Activated naive CD4-positive, alpha-beta T cell treated with anti-CD3 and anti-CD28 coated beads, Interleukin-2, amount 10 ng/mL, durations not matched to agents 7 days and 5 days (primary cell): ENCODE measurements at regions not wholly inside any gene's neighbourhood (a gene's known extent, or its start where the extent isn't known, plus 50 kb on each side); places are given as distances from the start of the nearest gene placed in this dataset.

Experiments used
- CTCF ChIA-PET: fragments of 350-600 bp; sonication (Branson Sonifier 250); formaldehyde crosslinking; loops from one replicate; lab custom pipeline; 2021; ENCODE audit warnings: antibody characterized with exemption; lab: Charles Lee
- DNase-seq: peaks from one replicate; pipeline ENCODE4 v3.0.0-alpha.2; 2020
- H3K27ac Mint-ChIP-seq: one replicate; pipeline ENCODE4 v1.8.0; 2021; ENCODE audit warnings: mild to moderate bottlenecking, moderate library complexity, mixed read lengths
- H3K27me3 Mint-ChIP-seq: one replicate; pipeline ENCODE4 v1.8.0; 2021; ENCODE audit warnings: mild to moderate bottlenecking, mixed read lengths
- H3K36me3 Mint-ChIP-seq: one replicate; pipeline ENCODE4 v1.8.0; 2021; ENCODE audit warnings: mixed read lengths
- H3K4me1 Mint-ChIP-seq: one replicate; pipeline ENCODE4 v1.8.0; 2021; ENCODE audit warnings: mixed read lengths
- H3K4me3 Mint-ChIP-seq: one replicate; pipeline ENCODE4 v1.8.0; 2021; ENCODE audit warnings: mild to moderate bottlenecking, moderate library complexity, mixed read lengths
- H3K9me3 Mint-ChIP-seq: one replicate; pipeline ENCODE4 v1.8.0; 2021; ENCODE audit warnings: mixed read lengths

- no peak for DNase-seq
- no peaks in the 10 kb centered on the region for H3K36me3 Mint-ChIP-seq
- no peaks in the 10 kb centered on the region for H3K9me3 Mint-ChIP-seq
- H3K27me3 Mint-ChIP-seq: no peaks in the 10 kb centered on the region
- CTCF ChIA-PET: no interaction called here
- H3K4me3 Mint-ChIP-seq: no peak overlapping the region
- H3K4me1 Mint-ChIP-seq: peaks cover 7% of the 10 kb centered on the region
- H3K27ac Mint-ChIP-seq: no peak overlapping the region
Observed at GRCh38 chr2:58866946-58867345, 625.8 kb upstream of the FANCL start.

- Mint-ChIP-seq H3K4me3 (no peak overlapping the region), H3K36me3 (no peaks in the 10 kb centered on the region), H3K9me3 (no peaks in the 10 kb centered on the region), H3K4me1 (peaks cover 7% of the 10 kb centered on the region), H3K27me3 (no peaks in the 10 kb centered on the region), H3K27ac (no peak overlapping the region)
- CTCF ChIA-PET: no interaction called here
- DNase-seq: no peak
Observed at GRCh38 chr2:58866527-58866926, 625.4 kb upstream of the FANCL start.

- CTCF ChIA-PET: no interaction called here
- Mint-ChIP-seq H3K27me3 (no peaks in the 10 kb centered on the region), H3K4me3 (no peak overlapping the region), H3K9me3 (no peaks in the 10 kb centered on the region), H3K36me3 (no peaks in the 10 kb centered on the region), H3K4me1 (peaks cover 7% of the 10 kb centered on the region), H3K27ac (no peak overlapping the region)
- no peak for DNase-seq
Observed at GRCh38 chr2:58866040-58866439, 624.9 kb upstream of the FANCL start.

- H3K9me3 Mint-ChIP-seq: no peaks in the 10 kb centered on the region
- DNase-seq: no peak
- H3K27ac Mint-ChIP-seq: no peak overlapping the region
- H3K36me3 Mint-ChIP-seq: no peaks in the 10 kb centered on the region
- H3K4me3 Mint-ChIP-seq: no peak overlapping the region
- peaks cover 7% of the 10 kb centered on the region for H3K4me1 Mint-ChIP-seq
- CTCF ChIA-PET: interaction anchor here (0.6 kb wide), 1 partner anchor 410 kb away, joined by 3 read pairs; no protein-coding TSS in a partner anchor
- no peaks in the 10 kb centered on the region for H3K27me3 Mint-ChIP-seq
Observed at GRCh38 chr2:58865436-58865835, 624.3 kb upstream of the FANCL start.

GRCh38 chr2:58862244-58862643 lies 621.1 kb upstream of the FANCL start:
- no peak overlapping the region for H3K4me3 Mint-ChIP-seq
- H3K9me3 Mint-ChIP-seq: no peaks in the 10 kb centered on the region
- no peaks in the 10 kb centered on the region for H3K36me3 Mint-ChIP-seq
- no peak overlapping the region for H3K27ac Mint-ChIP-seq
- DNase-seq: no peak
- H3K4me1 Mint-ChIP-seq: peaks cover 7% of the 10 kb centered on the region
- CTCF ChIA-PET: interaction anchor here (0.6 kb wide), 1 partner anchor 791 kb away, joined by 3 read pairs; no protein-coding TSS in a partner anchor
- H3K27me3 Mint-ChIP-seq: no peaks in the 10 kb centered on the region

- peaks cover under 1% of the 10 kb centered on the region for H3K4me1 Mint-ChIP-seq
- CTCF ChIA-PET: no interaction called here
- H3K27me3 Mint-ChIP-seq: no peaks in the 10 kb centered on the region
- H3K4me3 Mint-ChIP-seq: no peak overlapping the region
- H3K27ac Mint-ChIP-seq: no peak overlapping the region
- no peaks in the 10 kb centered on the region for H3K9me3 Mint-ChIP-seq
- DNase-seq: no peak
- H3K36me3 Mint-ChIP-seq: no peaks in the 10 kb centered on the region
Observed at GRCh38 chr2:58860586-58860985, 619.5 kb upstream of the FANCL start.

GRCh38 chr2:58856100-58856499 lies 615.0 kb upstream of the FANCL start:
- Mint-ChIP-seq H3K4me3 (no peak overlapping the region), H3K9me3 (no peaks in the 10 kb centered on the region), H3K36me3 (no peaks in the 10 kb centered on the region), H3K4me1 (no peaks in the 10 kb centered on the region), H3K27ac (no peak overlapping the region), H3K27me3 (no peaks in the 10 kb centered on the region)
- DNase-seq: no peak
- CTCF ChIA-PET: no interaction called here

GRCh38 chr2:58853420-58853819 lies 612.3 kb upstream of the FANCL start:
- no peak overlapping the region for H3K27ac Mint-ChIP-seq
- no peak for DNase-seq
- no peak overlapping the region for H3K4me3 Mint-ChIP-seq
- no peaks in the 10 kb centered on the region for H3K27me3 Mint-ChIP-seq
- H3K36me3 Mint-ChIP-seq: no peaks in the 10 kb centered on the region
- no peaks in the 10 kb centered on the region for H3K9me3 Mint-ChIP-seq
- no peaks in the 10 kb centered on the region for H3K4me1 Mint-ChIP-seq
- CTCF ChIA-PET: no interaction called here

- no peak overlapping the region for H3K4me3 Mint-ChIP-seq
- DNase-seq: no peak
- H3K27ac Mint-ChIP-seq: no peak overlapping the region
- H3K27me3 Mint-ChIP-seq: no peaks in the 10 kb centered on the region
- no peaks in the 10 kb centered on the region for H3K4me1 Mint-ChIP-seq
- no peaks in the 10 kb centered on the region for H3K36me3 Mint-ChIP-seq
- no peaks in the 10 kb centered on the region for H3K9me3 Mint-ChIP-seq
- CTCF ChIA-PET: no interaction called here
Observed at GRCh38 chr2:58852905-58853304, 611.8 kb upstream of the FANCL start.

GRCh38 chr2:58852243-58852642 lies 611.1 kb upstream of the FANCL start:
- Mint-ChIP-seq H3K9me3 (no peaks in the 10 kb centered on the region), H3K4me1 (no peaks in the 10 kb centered on the region), H3K27ac (no peak overlapping the region), H3K36me3 (no peaks in the 10 kb centered on the region), H3K27me3 (no peaks in the 10 kb centered on the region), H3K4me3 (no peak overlapping the region)
- DNase-seq: no peak
- CTCF ChIA-PET: no interaction called here

- CTCF ChIA-PET: no interaction called here
- no peaks in the 10 kb centered on the region for H3K4me1 Mint-ChIP-seq
- DNase-seq: no peak
Observed at GRCh38 chr2:58851598-58851997, 610.5 kb upstream of the FANCL start.

GRCh38 chr2:58845011-58845410 lies 603.9 kb upstream of the FANCL start:
- no peak for DNase-seq
- no peak overlapping the region for H3K4me3 Mint-ChIP-seq
- H3K27me3 Mint-ChIP-seq: no peaks in the 10 kb centered on the region
- no peaks in the 10 kb centered on the region for H3K4me1 Mint-ChIP-seq
- H3K27ac Mint-ChIP-seq: no peak overlapping the region
- CTCF ChIA-PET: no interaction called here
- H3K9me3 Mint-ChIP-seq: no peaks in the 10 kb centered on the region
- H3K36me3 Mint-ChIP-seq: no peaks in the 10 kb centered on the region

More at GRCh38 chr2:58851598-58851997, 610.5 kb upstream of the FANCL start:
- no peaks in the 10 kb centered on the region for H3K9me3 Mint-ChIP-seq
- H3K27ac Mint-ChIP-seq: no peak overlapping the region
- no peak overlapping the region for H3K4me3 Mint-ChIP-seq
- H3K36me3 Mint-ChIP-seq: no peaks in the 10 kb centered on the region
- H3K27me3 Mint-ChIP-seq: no peaks in the 10 kb centered on the region

- H3K36me3 Mint-ChIP-seq: no peaks in the 10 kb centered on the region
- H3K4me3 Mint-ChIP-seq: no peak overlapping the region
- H3K4me1 Mint-ChIP-seq: no peaks in the 10 kb centered on the region
- H3K27ac Mint-ChIP-seq: no peak overlapping the region
- H3K27me3 Mint-ChIP-seq: no peaks in the 10 kb centered on the region
- DNase-seq: no peak
- CTCF ChIA-PET: no interaction called here
- no peaks in the 10 kb centered on the region for H3K9me3 Mint-ChIP-seq
Observed at GRCh38 chr2:58842501-58843155, 601.5 kb upstream of the FANCL start.

- no peak overlapping the region for H3K4me3 Mint-ChIP-seq
- CTCF ChIA-PET: no interaction called here
- H3K36me3 Mint-ChIP-seq: no peaks in the 10 kb centered on the region
- H3K27ac Mint-ChIP-seq: no peak overlapping the region
- no peaks in the 10 kb centered on the region for H3K27me3 Mint-ChIP-seq
- peak; percentile 28 for DNase-seq
- H3K9me3 Mint-ChIP-seq: peaks cover 2% of the 10 kb centered on the region
- H3K4me1 Mint-ChIP-seq: no peaks in the 10 kb centered on the region
Observed at GRCh38 chr2:58834404-58834803, 593.3 kb upstream of the FANCL start.

GRCh38 chr2:58826795-58827194 lies 585.7 kb upstream of the FANCL start:
- H3K4me1 Mint-ChIP-seq: no peaks in the 10 kb centered on the region
- H3K27me3 Mint-ChIP-seq: no peaks in the 10 kb centered on the region
- DNase-seq: no peak
- H3K9me3 Mint-ChIP-seq: peaks cover 21% of the 10 kb centered on the region
- no peak overlapping the region for H3K27ac Mint-ChIP-seq
- H3K36me3 Mint-ChIP-seq: no peaks in the 10 kb centered on the region
- no peak overlapping the region for H3K4me3 Mint-ChIP-seq
- CTCF ChIA-PET: no interaction called here
